Peyer's patch (tissue), 4 donors: ENCODE measurements at regions not wholly inside any gene's neighbourhood (a gene's known extent, or its start where the extent isn't known, plus 50 kb on each side); places are given as distances from the start of the nearest gene placed in this dataset.

Experiments
- DNase-seq, 3 donors: peaks; one replicate each; pipeline ENCODE4 v3.0.0-alpha.2; 2017 to 2019
- H3K27ac ChIP-seq, 4 donors: fragments of 200-600 bp; sonication (generic); one replicate each; pipeline ENCODE4 v1.5.1; 2016 to 2019
- H3K27me3 ChIP-seq, 2 donors: fragments of 200-600 bp; sonication (generic); one replicate each; pipeline ENCODE4 v1.5.1; 2019
- H3K36me3 ChIP-seq, 3 donors: fragments of 200-600 bp; sonication (generic); one replicate each; pipeline ENCODE4 v1.5.1; 2016 to 2019
- H3K4me1 ChIP-seq, 4 donors: fragments of 200-600 bp; sonication (generic); one replicate each; pipeline ENCODE4 v1.5.1; 2016 to 2019
- H3K4me3 ChIP-seq, 4 donors: fragments of 200-600 bp; sonication (generic); 1 replicate in 3 of 4; 2 replicates in 1 of 4; pipeline ENCODE4 v1.5.1; 2016 to 2019; ENCODE audit warnings: mild to moderate bottlenecking in 1 of 4
- H3K9me3 ChIP-seq, 4 donors: fragments of 200-600 bp; sonication (generic); one replicate each; pipeline ENCODE4 v1.5.1; 2016 to 2019; ENCODE audit warnings: mild to moderate bottlenecking in 1 of 4
- CTCF ChIP-seq, 6 experiments: fragments of 450-650 bp in 4 of 6; fragments of 200-600 bp in 2 of 6; sonication (generic) in 1 of 6; IDR thresholded peaks; one replicate each; pipeline ENCODE4 v1.5.1; 2017 to 2019; ENCODE audit warnings: antibody characterized with exemption in 6 of 6, mild to moderate bottlenecking in 3 of 6, moderate library complexity in 1 of 6
- POLR2A ChIP-seq, 2 donors: fragments of 450-650 bp; IDR thresholded peaks; one replicate each; pipeline ENCODE4 v1.5.1; 2017; ENCODE audit warnings: antibody characterized with exemption in 2 of 2, mild to moderate bottlenecking in 2 of 2, moderate library complexity in 2 of 2

GRCh38 chr14:71290301-71290700, 383.0 kb downstream of the PCNX1 start:
- DNase-seq, result no peak
- no peaks in the 10 kb centered on the region for H3K4me1 ChIP-seq
- no peak overlapping the region for H3K27ac ChIP-seq
- no peaks in the 10 kb centered on the region for H3K9me3 ChIP-seq
- H3K4me3 ChIP-seq, result no peak overlapping the region
- TF ChIP-seq POLR2A (IDR thresholded peaks at IDR 0.05), result no peak
- TF ChIP-seq CTCF (IDR thresholded peaks at IDR 0.05), result no peak
- no peaks in the 10 kb centered on the region for H3K27me3 ChIP-seq
- no peaks in the 10 kb centered on the region for H3K36me3 ChIP-seq

- no peak overlapping the region for H3K27ac ChIP-seq
- no peak for TF ChIP-seq CTCF (IDR thresholded peaks at IDR 0.05)
- TF ChIP-seq POLR2A (IDR thresholded peaks at IDR 0.05), result no peak
- no peaks in the 10 kb centered on the region for H3K9me3 ChIP-seq
- no peaks in the 10 kb centered on the region for H3K4me1 ChIP-seq
- H3K36me3 ChIP-seq, result no peaks in the 10 kb centered on the region
- DNase-seq, result no peak
- no peak overlapping the region for H3K4me3 ChIP-seq
- H3K27me3 ChIP-seq, result no peaks in the 10 kb centered on the region
Measured at GRCh38 chr14:71290960-71291466, 383.8 kb downstream of the PCNX1 start.

GRCh38 chr14:71296184-71296583, 388.9 kb downstream of the PCNX1 start:
- DNase-seq, result no peak
- Histone ChIP-seq H3K27me3 (no peaks in the 10 kb centered on the region), H3K36me3 (no peaks in the 10 kb centered on the region), H3K4me3 (no peak overlapping the region), H3K4me1 (no peaks in the 10 kb centered on the region), H3K9me3 (no peaks in the 10 kb centered on the region), H3K27ac (no peak overlapping the region)
- TF ChIP-seq POLR2A (IDR thresholded peaks at IDR 0.05) (no peak), CTCF (IDR thresholded peaks at IDR 0.05) (no peak)

GRCh38 chr14:71300566-71301330, 393.5 kb downstream of the PCNX1 start:
- no peak for DNase-seq
- Histone ChIP-seq H3K27me3 (no peaks in the 10 kb centered on the region), H3K4me3 (no peak overlapping the region), H3K9me3 (no peaks in the 10 kb centered on the region), H3K27ac (no peak overlapping the region), H3K36me3 (no peaks in the 10 kb centered on the region), H3K4me1 (no peaks in the 10 kb centered on the region)
- TF ChIP-seq CTCF (IDR thresholded peaks at IDR 0.05) (no peak), POLR2A (IDR thresholded peaks at IDR 0.05) (no peak)

- H3K27me3 ChIP-seq, result no peaks in the 10 kb centered on the region
- no peaks in the 10 kb centered on the region for H3K36me3 ChIP-seq
- H3K4me1 ChIP-seq, result no peaks in the 10 kb centered on the region
- no peak for TF ChIP-seq CTCF (IDR thresholded peaks at IDR 0.05)
- TF ChIP-seq POLR2A (IDR thresholded peaks at IDR 0.05), result no peak
- H3K27ac ChIP-seq, result no peak overlapping the region
- no peak for DNase-seq
- no peak overlapping the region for H3K4me3 ChIP-seq
- H3K9me3 ChIP-seq, result no peaks in the 10 kb centered on the region
Measured at GRCh38 chr14:71301611-71302010, 394.4 kb downstream of the PCNX1 start.
